ENCODE measurements at regions not wholly inside any gene's neighbourhood (a gene's known extent, or its start where the extent isn't known, plus 50 kb on each side); places are given as distances from the start of the nearest gene placed in this dataset.

DNA sequence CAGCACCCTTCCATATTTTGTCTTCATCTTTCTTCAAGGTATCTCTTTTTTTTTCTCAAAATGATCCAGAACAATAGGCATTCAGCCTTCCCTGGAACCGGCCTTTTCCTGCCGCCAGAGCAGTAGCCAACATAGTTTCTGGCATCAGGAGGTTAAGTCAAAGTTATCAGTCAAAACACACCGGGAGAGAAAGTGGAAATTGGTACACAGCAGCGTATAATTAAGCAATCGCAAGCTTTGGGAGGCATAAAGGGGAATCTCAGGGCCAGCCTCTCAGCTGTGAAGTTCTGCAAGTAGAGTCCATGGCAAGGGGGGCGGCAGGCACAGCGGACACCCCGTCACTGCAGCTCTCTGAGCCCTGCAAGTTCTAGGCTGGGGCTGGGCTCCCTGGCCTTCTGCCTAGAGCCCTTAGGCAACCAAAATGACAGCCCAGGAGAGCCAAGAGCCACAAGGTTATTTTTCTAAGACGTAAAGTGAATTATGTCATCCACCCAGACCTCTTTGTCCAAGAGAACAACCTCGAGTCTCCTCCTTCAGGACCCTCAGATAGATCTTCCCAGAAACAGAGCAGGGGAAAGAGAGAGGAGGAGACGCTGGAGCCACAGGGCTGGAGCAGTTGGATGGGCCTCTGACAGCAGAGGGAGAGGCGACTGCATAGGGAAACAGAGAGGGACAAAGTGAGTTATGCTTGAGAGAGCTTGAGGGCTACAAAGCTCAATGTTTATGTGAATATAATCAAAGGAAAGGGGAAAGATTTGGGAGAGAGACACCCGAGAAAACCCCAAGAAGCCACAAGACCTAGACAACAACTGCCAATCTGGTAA lies 114.7 kb downstream of the BCL2L11 start:
- no peak overlapping the region for H3K4me2 ChIP-seq (ENCODE audit: low read length)
- no TSS peak for BruUV-seq (replicated peaks)
- TF ChIP-seq EZH2 (IDR thresholded peaks at IDR 0.05; ENCODE audit: low read length, unreplicated experiment), result no peak
- TF ChIP-seq, protein P1, sequence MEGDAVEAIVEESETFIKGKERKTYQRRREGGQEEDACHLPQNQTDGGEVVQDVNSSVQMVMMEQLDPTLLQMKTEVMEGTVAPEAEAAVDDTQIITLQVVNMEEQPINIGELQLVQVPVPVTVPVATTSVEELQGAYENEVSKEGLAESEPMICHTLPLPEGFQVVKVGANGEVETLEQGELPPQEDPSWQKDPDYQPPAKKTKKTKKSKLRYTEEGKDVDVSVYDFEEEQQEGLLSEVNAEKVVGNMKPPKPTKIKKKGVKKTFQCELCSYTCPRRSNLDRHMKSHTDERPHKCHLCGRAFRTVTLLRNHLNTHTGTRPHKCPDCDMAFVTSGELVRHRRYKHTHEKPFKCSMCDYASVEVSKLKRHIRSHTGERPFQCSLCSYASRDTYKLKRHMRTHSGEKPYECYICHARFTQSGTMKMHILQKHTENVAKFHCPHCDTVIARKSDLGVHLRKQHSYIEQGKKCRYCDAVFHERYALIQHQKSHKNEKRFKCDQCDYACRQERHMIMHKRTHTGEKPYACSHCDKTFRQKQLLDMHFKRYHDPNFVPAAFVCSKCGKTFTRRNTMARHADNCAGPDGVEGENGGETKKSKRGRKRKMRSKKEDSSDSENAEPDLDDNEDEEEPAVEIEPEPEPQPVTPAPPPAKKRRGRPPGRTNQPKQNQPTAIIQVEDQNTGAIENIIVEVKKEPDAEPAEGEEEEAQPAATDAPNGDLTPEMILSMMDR (conservative IDR thresholded peaks at IDR 0.05; ENCODE audit: low read depth, low read length), result no peak

DNA sequence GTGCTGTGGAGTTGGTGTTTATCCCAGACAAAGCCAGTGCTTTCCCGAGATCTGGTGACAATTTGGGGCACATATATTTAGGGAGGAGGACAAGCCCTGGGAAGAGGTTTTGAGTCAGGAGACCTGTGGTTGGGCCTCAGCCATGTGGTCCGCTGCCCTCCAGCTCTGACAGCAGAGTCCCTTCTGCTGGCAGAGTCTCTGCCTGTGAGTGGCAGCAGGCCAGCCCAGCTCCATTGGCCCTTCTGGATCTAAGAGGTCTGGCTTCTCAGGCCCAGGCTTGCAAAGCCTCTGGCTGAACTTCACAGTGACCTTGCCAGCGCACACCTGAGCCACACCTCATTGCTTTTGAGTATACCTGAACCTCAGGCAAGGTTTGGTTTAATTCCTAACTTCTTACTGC lies 115.3 kb downstream of the BCL2L11 start:
- Histone ChIP-seq H3K9me3 (ENCODE audit: low read length) (no peaks in the 10 kb centered on the region), H2AFZ (ENCODE audit: low read length) (no peak overlapping the region), H3K4me1 (ENCODE audit: insufficient read depth, low read length) (no peaks in the 10 kb centered on the region), H3K4me3 (ENCODE audit: low read length) (no peak overlapping the region), H4K20me1 (ENCODE audit: low read length) (no peaks in the 10 kb centered on the region), H3K9ac (ENCODE audit: low read length) (no peak overlapping the region), H3F3A (ENCODE audit: low read length, unreplicated experiment) (no peaks in the 10 kb centered on the region), H3K9me2 (replicated peaks; ENCODE audit: low read length) (no peaks in the 10 kb centered on the region), H3K79me2 (ENCODE audit: low read length) (no peaks in the 10 kb centered on the region), H3K4me2 (ENCODE audit: low read length) (no peak overlapping the region), H3K36me3 (ENCODE audit: low read depth, low read length) (no peaks in the 10 kb centered on the region), H3K27ac (ENCODE audit: low read length) (no peak overlapping the region), H3K27me3 (ENCODE audit: low read length) (no peaks in the 10 kb centered on the region)
- ChIA-PET POLR2A (ENCODE audit: unreplicated experiment) (no interaction called here), CTCF (no interaction called here)
- TF ChIP-seq, protein P1 (conservative IDR thresholded peaks at IDR 0.05; ENCODE audit: low read depth, low read length), result no peak
- TF ChIP-seq EZH2 (IDR thresholded peaks at IDR 0.05; ENCODE audit: low read length, unreplicated experiment) (no peak), EZH2phosphoT487 (IDR thresholded peaks at IDR 0.05; ENCODE audit: borderline replicate concordance, low read length) (no peak)
- DNase-seq (no peak), ATAC-seq (no peak)
- BruUV-seq (replicated peaks), result no TSS peak
- intact Hi-C loops (cut with micrococcal nuclease), result no loop called here

More for the DNA sequence above, 114.7 kb downstream of the BCL2L11 start:
- Histone ChIP-seq H3K27ac (ENCODE audit: low read length) (no peak overlapping the region), H3K4me1 (ENCODE audit: insufficient read depth, low read length) (no peaks in the 10 kb centered on the region), H3K9ac (ENCODE audit: low read length) (no peak overlapping the region), H4K20me1 (ENCODE audit: low read length) (no peaks in the 10 kb centered on the region), H3K9me2 (replicated peaks; ENCODE audit: low read length) (no peaks in the 10 kb centered on the region), H3K79me2 (ENCODE audit: low read length) (no peaks in the 10 kb centered on the region), H3K27me3 (ENCODE audit: low read length) (no peaks in the 10 kb centered on the region), H3K4me3 (ENCODE audit: low read length) (no peak overlapping the region), H3K36me3 (ENCODE audit: low read depth, low read length) (no peaks in the 10 kb centered on the region), H3K9me3 (ENCODE audit: low read length) (no peaks in the 10 kb centered on the region), H3F3A (ENCODE audit: low read length, unreplicated experiment) (no peaks in the 10 kb centered on the region), H2AFZ (ENCODE audit: low read length) (no peak overlapping the region)
- DNase-seq (no peak), ATAC-seq (no peak)
- CTCF ChIA-PET, result no interaction called here
- intact Hi-C loops (cut with micrococcal nuclease), result no loop called here
- POLR2A ChIA-PET (ENCODE audit: unreplicated experiment), result no interaction called here

DNA sequence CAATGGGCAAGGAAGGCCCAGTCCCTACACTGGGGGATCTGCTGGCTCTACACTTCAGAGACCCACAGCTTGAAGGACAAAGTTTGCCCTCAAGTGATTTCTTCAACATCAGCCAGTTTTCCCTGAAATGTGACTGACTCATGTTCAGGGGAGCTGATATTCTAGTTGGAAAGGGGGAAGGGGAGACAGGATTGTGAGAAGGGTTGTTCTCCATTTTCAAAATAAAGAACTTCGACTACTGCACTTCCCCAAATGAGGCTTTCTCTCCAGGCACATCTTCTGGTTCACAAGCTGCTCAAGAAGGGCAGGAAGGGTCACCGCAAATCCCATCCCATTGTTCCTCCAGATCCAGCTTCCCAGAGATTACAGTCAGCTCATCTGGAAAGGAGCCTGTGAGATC lies 117.6 kb downstream of the BCL2L11 start:
- H3K9ac ChIP-seq (ENCODE audit: low read length), result no peak overlapping the region
- no peak for DNase-seq
- no peaks in the 10 kb centered on the region for H3K9me2 ChIP-seq (replicated peaks; ENCODE audit: low read length)
- POLR2A ChIA-PET (ENCODE audit: unreplicated experiment), result no interaction called here
- no peak overlapping the region for H3K4me3 ChIP-seq (ENCODE audit: low read length)
- no TSS peak for BruUV-seq (replicated peaks)
- H2AFZ ChIP-seq (ENCODE audit: low read length), result no peak overlapping the region
- H3K4me2 ChIP-seq (ENCODE audit: low read length), result no peak overlapping the region
- H3K27ac ChIP-seq (ENCODE audit: low read length), result no peak overlapping the region
- CTCF ChIA-PET, result no interaction called here
- no peaks in the 10 kb centered on the region for H3K79me2 ChIP-seq (ENCODE audit: low read length)
- H3K4me1 ChIP-seq (ENCODE audit: insufficient read depth, low read length), result no peaks in the 10 kb centered on the region
- H3K27me3 ChIP-seq (ENCODE audit: low read length), result no peaks in the 10 kb centered on the region
- no peaks in the 10 kb centered on the region for H3K36me3 ChIP-seq (ENCODE audit: low read depth, low read length)
- no peaks in the 10 kb centered on the region for H3F3A ChIP-seq (ENCODE audit: low read length, unreplicated experiment)
- intact Hi-C loops (cut with micrococcal nuclease), result no loop called here
- TF ChIP-seq EZH2phosphoT487 (IDR thresholded peaks at IDR 0.05; ENCODE audit: borderline replicate concordance, low read length), result no peak
- TF ChIP-seq EZH2 (IDR thresholded peaks at IDR 0.05; ENCODE audit: low read length, unreplicated experiment), result no peak
- TF ChIP-seq, protein P1 (conservative IDR thresholded peaks at IDR 0.05; ENCODE audit: low read depth, low read length), result no peak
- ATAC-seq, result no peak
- H4K20me1 ChIP-seq (ENCODE audit: low read length), result no peaks in the 10 kb centered on the region
- no peaks in the 10 kb centered on the region for H3K9me3 ChIP-seq (ENCODE audit: low read length)

Measured in PC-3 (cell line).